ENCODE measurements at regions not wholly inside any gene's neighbourhood (a gene's known extent, or its start where the extent isn't known, plus 50 kb on each side); places are given as distances from the start of the nearest gene placed in this dataset.

GRCh38 chr15:62608369-62608768, 434.2 kb upstream of the TPM1 start:
- no peaks in the 10 kb centered on the region for H4K20me1 ChIP-seq (ENCODE audit: control insufficient read depth, insufficient read depth, low read length, poor library complexity, severe bottlenecking)
- H3K27ac ChIP-seq (ENCODE audit: low read length in 2 of 2): no peak overlapping the region
- intact Hi-C loops (cut with micrococcal nuclease): no loop called here
- no peaks in the 10 kb centered on the region for H3K36me3 ChIP-seq (replicated peaks in 1 of 2; ENCODE audit: control extremely low read depth in 1 of 2, control insufficient read depth in 1 of 2, extremely low read depth in 1 of 2, insufficient read depth in 2 of 2, low read length in 1 of 2)
- Mint-ChIP-seq H3K4me3 (no peak overlapping the region), H3K27me3 (peaks cover 24% of the 10 kb centered on the region), H3K27ac (no peak overlapping the region), H3K4me1 (no peaks in the 10 kb centered on the region), H3K9me3 (ENCODE audit: insufficient read depth) (no peaks in the 10 kb centered on the region)
- ChIA-PET CTCF (no interaction called here), POLR2A (no interaction called here)
- no peaks in the 10 kb centered on the region for H3K9me3 ChIP-seq (ENCODE audit: control extremely low read depth in 1 of 3, control insufficient read depth in 2 of 3, insufficient read depth in 1 of 3, low read length in 2 of 3)
- no peaks in the 10 kb centered on the region for H3K4me1 ChIP-seq (ENCODE audit: control insufficient read depth in 2 of 2, insufficient read depth in 2 of 2, low read length in 2 of 2)
- H3K27me3 ChIP-seq (replicated peaks in 1 of 4; ENCODE audit: control extremely low read depth in 1 of 4, control insufficient read depth in 3 of 4, insufficient read depth in 4 of 4, low read length in 3 of 4): peaks cover 0 to 5% (median 0%) of the 10 kb centered on the region in 4 experiments
- ATAC-seq (ENCODE audit: low read depth) (no peak), DNase-seq (no peak)
- no peaks in the 10 kb centered on the region for H3K79me2 ChIP-seq (ENCODE audit: control insufficient read depth, insufficient read depth, low read length)
- H3K4me2 ChIP-seq (replicated peaks; ENCODE audit: low read depth, low read length, poor library complexity, severe bottlenecking): no peak overlapping the region
- no peak overlapping the region for H3K4me3 ChIP-seq (ENCODE audit: control extremely low read depth in 1 of 5, extremely low read depth in 1 of 5, insufficient read depth in 1 of 5, low read depth in 2 of 5, low read length in 4 of 5)
- H3K9ac ChIP-seq (ENCODE audit: low read length): no peak overlapping the region
- 91% methylated on average over 6 of the region's 6 CpGs for WGBS (ENCODE audit: insufficient coverage)
- TF ChIP-seq, protein P1, sequence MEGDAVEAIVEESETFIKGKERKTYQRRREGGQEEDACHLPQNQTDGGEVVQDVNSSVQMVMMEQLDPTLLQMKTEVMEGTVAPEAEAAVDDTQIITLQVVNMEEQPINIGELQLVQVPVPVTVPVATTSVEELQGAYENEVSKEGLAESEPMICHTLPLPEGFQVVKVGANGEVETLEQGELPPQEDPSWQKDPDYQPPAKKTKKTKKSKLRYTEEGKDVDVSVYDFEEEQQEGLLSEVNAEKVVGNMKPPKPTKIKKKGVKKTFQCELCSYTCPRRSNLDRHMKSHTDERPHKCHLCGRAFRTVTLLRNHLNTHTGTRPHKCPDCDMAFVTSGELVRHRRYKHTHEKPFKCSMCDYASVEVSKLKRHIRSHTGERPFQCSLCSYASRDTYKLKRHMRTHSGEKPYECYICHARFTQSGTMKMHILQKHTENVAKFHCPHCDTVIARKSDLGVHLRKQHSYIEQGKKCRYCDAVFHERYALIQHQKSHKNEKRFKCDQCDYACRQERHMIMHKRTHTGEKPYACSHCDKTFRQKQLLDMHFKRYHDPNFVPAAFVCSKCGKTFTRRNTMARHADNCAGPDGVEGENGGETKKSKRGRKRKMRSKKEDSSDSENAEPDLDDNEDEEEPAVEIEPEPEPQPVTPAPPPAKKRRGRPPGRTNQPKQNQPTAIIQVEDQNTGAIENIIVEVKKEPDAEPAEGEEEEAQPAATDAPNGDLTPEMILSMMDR (IDR thresholded peaks at IDR 0.05): no peak
- TF ChIP-seq EZH2 (IDR thresholded peaks at IDR 0.05; ENCODE audit: borderline replicate concordance, insufficient read depth, low read depth, low read length, poor library complexity, severe bottlenecking): no peak
- H2AFZ ChIP-seq (ENCODE audit: insufficient read depth, low read depth, low read length, poor library complexity, severe bottlenecking): no peak overlapping the region

DNA sequence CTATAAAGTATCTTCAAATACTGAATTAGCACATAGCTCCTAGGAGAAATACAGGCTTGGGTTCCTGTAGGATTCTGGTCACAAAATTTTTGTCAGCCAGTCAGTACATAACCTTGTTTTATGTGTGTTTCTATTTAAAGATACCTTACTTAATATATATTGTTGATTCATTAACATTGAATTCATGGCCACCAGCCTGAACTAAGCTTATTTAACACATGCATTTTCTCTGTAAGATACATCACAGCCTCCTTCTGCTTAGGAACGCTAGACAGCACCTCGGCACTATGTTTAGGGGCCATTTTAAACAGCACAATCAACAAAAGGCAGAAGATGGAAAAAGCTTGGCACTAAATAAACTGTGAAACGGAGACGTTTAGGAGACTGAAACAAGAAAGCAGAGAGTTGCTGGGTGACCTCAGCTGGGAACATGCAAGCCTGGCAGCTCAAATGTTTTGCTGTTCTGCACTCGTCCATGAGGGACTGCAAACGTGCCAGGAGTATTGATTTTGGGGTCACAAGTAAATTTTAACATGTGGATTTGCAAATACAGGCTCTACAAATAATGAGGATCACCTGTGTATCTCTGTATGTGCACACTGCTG, 432.2 kb upstream of the TPM1 start:
- Histone ChIP-seq H3K36me3 (replicated peaks in 1 of 2; ENCODE audit: control extremely low read depth in 1 of 2, control insufficient read depth in 1 of 2, extremely low read depth in 1 of 2, insufficient read depth in 2 of 2, low read length in 1 of 2) (no peaks in the 10 kb centered on the region), H2AFZ (ENCODE audit: insufficient read depth, low read depth, low read length, poor library complexity, severe bottlenecking) (no peak overlapping the region), H3K27ac (ENCODE audit: low read length in 2 of 2) (no peak overlapping the region), H3K4me1 (ENCODE audit: control insufficient read depth in 2 of 2, insufficient read depth in 2 of 2, low read length in 2 of 2) (no peaks in the 10 kb centered on the region), H3K27me3 (replicated peaks in 1 of 4; ENCODE audit: control extremely low read depth in 1 of 4, control insufficient read depth in 3 of 4, insufficient read depth in 4 of 4, low read length in 3 of 4) (peaks cover 0 to 5% (median 0%) of the 10 kb centered on the region in 4 experiments), H4K20me1 (ENCODE audit: control insufficient read depth, insufficient read depth, low read length, poor library complexity, severe bottlenecking) (no peaks in the 10 kb centered on the region), H3K79me2 (ENCODE audit: control insufficient read depth, insufficient read depth, low read length) (no peaks in the 10 kb centered on the region), H3K4me2 (replicated peaks; ENCODE audit: low read depth, low read length, poor library complexity, severe bottlenecking) (no peak overlapping the region), H3K4me3 (ENCODE audit: control extremely low read depth in 1 of 5, extremely low read depth in 1 of 5, insufficient read depth in 1 of 5, low read depth in 2 of 5, low read length in 4 of 5) (no peak overlapping the region), H3K9me3 (ENCODE audit: control extremely low read depth in 1 of 3, control insufficient read depth in 2 of 3, insufficient read depth in 1 of 3, low read length in 2 of 3) (no peaks in the 10 kb centered on the region), H3K9ac (ENCODE audit: low read length) (no peak overlapping the region)
- ChIA-PET POLR2A (no interaction called here), CTCF (no interaction called here)
- WGBS (ENCODE audit: insufficient coverage): 79% methylated on average over 6 of the region's 6 CpGs
- ATAC-seq (ENCODE audit: low read depth) (no peak), DNase-seq (no peak)
- peaks cover 28% of the 10 kb centered on the region for H3K27me3 Mint-ChIP-seq
- intact Hi-C loops (cut with micrococcal nuclease): no loop called here
- no peak for TF ChIP-seq EZH2 (IDR thresholded peaks at IDR 0.05; ENCODE audit: borderline replicate concordance, insufficient read depth, low read depth, low read length, poor library complexity, severe bottlenecking)
- TF ChIP-seq, protein P1 (IDR thresholded peaks at IDR 0.05): no peak
- no peak overlapping the region for H3K27ac Mint-ChIP-seq
- no peaks in the 10 kb centered on the region for H3K9me3 Mint-ChIP-seq (ENCODE audit: insufficient read depth)
- no peaks in the 10 kb centered on the region for H3K4me1 Mint-ChIP-seq
- H3K4me3 Mint-ChIP-seq: no peak overlapping the region

Measured in B cell (primary cell).